GM18498 (cell line): ENCODE measurements at regions not wholly inside any gene's neighbourhood (a gene's known extent, or its start where the extent isn't known, plus 50 kb on each side); places are given as distances from the start of the nearest gene placed in this dataset.

Source experiments
- ATAC-seq: cut with Tn5 transposase; IDR thresholded peaks from one replicate; pipeline ENCODE4 v1.9.1; 2021; ENCODE audit warnings: mild to moderate bottlenecking, moderate library complexity; ENCODE audit not compliant: unreplicated experiment

DNA sequence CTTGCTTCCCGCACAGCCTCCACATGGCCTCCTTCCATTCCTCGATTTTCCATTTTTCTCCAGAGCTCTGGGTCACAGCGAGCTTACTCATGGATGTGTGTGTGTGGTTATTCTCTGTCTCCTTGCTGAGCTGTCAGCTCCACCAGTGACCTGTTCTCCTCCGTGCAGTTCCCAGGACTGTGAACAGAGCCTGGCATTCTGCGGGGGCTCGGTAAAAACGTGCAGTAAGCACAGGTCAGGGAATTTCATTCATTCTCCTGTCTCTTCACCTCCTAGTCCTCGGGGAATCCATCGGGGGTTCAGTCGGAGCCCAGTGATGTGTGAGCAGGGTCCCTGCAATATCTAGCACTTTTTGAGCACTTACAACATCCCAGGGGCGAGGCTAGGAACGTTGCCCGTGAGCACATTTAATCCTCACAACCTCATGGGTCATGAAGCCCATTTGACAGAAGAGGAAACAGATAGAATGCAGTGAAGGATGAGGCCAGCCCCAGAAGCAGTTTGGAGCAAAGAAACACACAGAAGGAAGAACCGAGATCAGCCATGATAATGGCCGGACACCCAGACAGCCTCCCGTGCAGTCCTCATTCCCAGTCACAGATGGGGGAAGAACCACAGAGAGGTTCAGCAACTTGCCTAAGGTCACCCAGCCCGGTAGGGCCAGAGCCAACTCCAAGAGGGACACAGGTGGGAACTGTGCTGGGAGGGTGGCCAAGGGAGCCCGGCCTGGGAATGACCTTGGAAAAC, 183.2 kb upstream of the GSE1 start:
- ATAC-seq: no peak

- ATAC-seq: no peak
These were observed 182.3 kb upstream of the GSE1 start for GRCh38 chr16:85430523-85431421.

GRCh38 chr16:85431431-85432124, 181.5 kb upstream of the GSE1 start:
- ATAC-seq: no peak

- ATAC-seq: no peak
These were observed 180.5 kb upstream of the GSE1 start for GRCh38 chr16:85432606-85433005.

GRCh38 chr16:85433477-85433876, 179.6 kb upstream of the GSE1 start:
- ATAC-seq: no peak

- ATAC-seq: no peak
These were observed 177.8 kb upstream of the GSE1 start for GRCh38 chr16:85435286-85435685.

DNA sequence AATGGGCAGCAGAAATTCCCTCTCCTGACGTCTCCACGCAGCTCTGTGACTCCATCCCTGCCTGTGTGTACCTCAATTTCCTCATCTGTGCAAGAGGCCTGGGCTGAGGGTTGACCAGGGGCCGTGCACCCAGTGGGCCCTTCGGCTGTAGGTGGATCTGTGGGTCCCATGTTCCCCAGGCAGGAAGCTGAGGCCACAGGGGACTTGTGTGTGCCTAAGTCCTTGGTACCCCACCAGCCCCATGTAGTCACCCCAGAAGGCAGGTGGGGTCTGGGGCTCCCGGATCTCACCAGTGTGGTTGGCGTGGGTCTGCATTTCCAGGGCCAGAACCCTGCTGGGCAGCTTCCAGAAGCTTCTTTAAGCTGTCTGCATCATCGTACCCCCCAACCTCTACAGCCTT, 177.4 kb upstream of the GSE1 start:
- ATAC-seq: no peak

DNA sequence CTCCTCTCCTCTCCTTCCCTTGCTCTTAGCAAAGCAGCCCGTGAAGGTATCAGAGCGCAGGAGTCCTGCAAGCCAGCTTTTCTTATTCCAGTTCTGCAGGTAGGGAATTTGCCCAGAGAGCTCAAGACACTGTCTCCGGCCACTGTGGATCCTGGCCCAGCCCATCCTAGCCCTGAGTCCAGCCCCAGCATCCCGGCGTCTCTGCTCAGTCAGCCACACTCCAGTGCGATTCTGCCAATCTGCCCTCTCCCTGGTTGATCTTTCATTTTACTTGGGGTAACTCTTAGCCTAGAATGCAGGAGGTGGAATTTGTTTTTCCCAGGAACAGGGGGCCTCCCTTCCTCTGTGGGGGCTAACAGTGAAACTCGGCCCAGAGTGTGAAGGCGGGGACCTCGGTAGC, 176.9 kb upstream of the GSE1 start:
- ATAC-seq: no peak

- ATAC-seq: no peak
These were observed 176.4 kb upstream of the GSE1 start for GRCh38 chr16:85436636-85437165.

DNA sequence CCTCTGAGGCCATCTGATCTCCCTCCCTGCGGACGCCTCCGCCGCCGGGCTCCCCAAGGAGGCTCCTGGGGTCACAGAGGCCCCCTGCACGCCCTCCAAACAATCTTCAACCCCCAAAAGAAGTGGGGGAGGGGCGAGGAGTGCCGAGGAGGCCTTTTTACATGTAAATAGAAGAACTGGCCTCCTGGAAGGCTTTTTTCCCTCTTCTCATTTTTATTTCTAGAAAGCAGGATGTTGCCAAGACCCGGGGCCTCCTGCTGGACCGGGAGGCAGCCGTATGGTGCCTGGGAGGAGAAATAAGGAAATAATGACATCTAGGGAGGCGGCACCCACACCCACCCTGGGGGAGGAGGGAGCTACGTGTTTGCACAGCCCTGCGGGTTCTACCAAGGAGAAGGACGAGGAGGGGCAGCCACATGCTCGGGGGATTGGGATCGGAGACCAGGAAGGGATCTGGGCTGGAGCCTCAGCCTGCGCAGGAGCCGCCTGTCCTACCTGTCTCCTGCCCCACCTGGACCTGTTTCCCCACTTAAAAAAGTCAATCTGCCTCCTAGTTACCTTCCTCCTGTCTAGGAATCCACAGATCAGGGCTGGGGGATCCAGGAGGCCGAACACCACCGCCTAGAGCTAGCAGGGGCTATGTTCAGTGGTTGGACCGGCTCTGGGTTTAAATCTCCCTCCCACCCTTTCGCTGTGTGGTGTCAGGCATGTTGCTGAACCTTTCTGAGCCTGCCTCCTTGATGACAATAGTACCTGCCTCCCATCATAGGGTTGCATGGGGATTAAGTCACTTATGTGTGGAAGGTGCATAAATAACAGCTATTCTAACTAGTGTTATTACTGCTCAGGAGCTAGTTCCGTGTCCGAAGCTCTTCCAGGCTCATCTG, 175.7 kb upstream of the GSE1 start:
- ATAC-seq: no peak

- ATAC-seq: no peak
These were observed 174.0 kb upstream of the GSE1 start for GRCh38 chr16:85438981-85439685.

- no peak for ATAC-seq
These were observed 172.4 kb upstream of the GSE1 start for GRCh38 chr16:85440744-85441143.

DNA sequence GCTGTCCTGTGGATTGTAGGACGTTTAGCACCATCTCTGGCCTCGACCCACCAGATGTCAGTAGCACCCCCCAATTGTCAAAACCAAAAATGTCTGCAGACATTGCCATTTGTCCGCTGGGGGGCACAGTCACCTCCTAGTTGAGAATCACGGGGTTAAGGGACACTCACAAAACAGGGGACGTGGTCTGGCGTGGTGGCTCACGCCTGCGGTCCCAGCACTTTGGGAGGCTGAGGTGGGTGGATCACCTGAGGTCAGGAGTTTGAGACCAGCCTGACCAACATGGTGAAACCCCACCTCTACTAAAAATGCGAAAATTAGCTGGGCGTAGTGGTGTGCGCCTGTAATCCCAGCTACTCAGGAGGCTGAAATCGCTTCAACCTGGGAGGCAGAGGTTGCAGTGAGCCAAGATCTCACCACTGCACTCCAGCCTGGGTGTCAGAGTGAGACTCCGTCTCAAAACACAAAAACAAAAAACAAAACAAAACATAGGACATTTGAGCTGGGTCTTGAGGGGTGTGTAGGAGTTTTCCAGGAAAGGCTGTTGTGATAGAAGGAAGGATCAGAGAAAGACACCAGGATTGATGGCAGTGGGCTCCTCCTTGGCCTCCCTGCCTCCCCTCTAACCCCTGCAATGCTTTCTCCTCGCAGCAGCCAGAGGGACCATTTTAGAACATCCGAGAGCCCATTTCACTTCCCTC, 171.8 kb upstream of the GSE1 start:
- no peak for ATAC-seq

DNA sequence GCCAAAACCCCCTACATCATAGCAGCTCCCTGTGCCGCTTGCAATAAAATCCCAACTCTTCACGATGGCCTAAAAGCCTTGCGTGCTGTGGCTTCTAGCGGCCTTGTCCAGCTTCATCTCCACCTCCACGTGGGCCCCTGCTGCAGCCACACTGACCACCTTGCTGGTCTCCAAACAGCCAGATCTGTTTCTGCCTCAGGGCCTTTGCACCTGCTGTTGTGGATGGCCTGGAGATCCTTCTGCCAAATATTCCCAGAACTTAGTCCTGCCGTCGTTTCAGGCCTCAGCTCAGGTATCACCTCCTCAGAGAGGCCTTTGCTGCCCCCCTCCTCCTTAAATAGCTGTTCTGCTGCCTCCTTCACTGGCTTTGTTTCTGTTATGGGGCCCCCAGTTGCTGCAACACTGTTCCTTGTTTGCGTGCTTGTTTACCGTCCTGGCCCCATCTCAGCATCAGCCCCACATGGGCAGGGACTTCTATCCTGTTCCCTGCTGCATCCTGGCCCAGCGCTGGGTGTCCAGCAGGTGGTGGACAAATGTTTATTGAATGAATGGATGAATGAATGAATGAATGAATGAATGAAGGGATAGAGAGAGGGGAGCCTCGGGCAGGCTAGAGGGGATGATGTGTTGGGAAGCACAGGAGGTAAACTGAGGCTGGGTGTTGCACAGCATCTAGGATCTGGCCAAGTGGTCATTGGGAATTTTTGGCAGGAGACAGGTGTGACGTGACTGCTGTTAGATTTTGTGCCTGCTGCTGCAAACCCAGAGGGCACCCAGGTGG, 171.0 kb upstream of the GSE1 start:
- no peak for ATAC-seq

DNA sequence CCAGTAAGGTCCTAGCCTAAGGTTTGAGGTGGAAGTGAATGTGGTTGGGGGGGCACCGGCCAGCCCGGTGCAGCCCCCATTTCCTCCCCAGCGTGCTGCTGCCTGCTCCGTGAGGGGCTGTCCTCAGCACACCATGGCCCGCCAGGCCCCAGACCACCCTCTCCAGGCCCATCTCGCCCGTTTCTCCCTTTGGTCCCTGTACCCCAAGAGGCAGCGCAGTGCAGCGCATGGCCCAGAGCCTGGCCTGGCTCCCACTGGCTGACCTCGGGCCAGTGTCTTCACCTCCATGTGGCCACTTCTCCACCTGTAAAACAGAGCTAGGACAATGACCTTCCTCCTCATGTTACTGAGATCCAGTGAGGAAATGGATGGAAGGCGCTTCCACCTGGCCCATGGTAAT, 170.0 kb upstream of the GSE1 start:
- ATAC-seq: no peak

DNA sequence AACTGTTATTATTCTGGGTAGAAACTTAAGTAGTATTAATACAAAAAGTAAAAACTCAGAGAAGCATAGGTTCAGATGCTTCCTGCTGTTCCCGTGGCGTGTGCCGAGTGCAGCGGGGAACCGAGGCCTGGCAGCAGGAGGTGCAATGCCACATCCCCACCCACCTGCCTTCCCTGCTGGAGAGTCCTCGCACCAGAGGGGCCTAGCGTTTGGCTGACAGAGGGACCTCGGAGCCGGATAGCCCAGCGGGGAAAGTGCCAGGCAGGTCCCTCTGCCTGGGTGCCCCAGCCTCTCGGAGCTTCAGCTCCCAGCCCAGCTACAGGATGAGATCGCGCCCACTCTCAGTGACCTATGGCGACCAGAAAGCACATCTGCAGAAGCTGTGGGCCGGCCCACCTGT, 169.6 kb upstream of the GSE1 start:
- no peak for ATAC-seq

DNA sequence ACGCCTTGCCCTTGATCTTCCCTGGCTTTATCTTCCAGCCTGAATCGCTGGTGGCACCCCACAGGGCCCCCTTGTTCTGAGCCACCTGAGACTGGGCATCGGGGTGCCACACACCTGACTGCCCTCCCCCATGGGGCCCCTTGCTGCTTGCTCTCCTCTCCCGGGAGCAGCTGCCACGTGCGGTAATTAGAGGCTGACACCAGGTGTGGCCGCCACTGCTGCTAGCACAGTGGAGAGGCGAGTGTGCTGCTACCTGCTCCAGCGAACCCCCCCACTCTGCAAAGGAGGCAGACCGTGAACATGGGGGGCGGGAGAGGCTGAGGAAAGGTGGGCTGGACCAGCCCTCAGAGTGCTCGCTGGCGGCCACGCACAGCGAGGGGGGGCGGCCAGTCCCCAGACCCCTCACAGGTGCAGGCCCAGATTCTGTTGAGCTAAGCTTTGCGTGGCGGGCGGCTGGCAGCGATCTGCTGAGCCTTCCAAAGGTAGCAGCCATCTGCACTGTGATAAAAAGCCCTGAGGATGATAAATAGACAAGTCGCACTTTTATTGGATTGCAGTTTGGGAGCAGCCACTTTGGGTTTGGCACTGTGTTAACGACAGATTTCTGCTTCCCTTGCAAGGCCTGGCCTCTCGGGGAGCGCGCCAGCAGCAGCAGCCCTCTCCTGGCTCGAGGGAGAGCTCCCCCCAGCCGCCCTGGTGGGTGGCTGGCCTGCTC, 167.9 kb upstream of the GSE1 start:
- no peak for ATAC-seq

DNA sequence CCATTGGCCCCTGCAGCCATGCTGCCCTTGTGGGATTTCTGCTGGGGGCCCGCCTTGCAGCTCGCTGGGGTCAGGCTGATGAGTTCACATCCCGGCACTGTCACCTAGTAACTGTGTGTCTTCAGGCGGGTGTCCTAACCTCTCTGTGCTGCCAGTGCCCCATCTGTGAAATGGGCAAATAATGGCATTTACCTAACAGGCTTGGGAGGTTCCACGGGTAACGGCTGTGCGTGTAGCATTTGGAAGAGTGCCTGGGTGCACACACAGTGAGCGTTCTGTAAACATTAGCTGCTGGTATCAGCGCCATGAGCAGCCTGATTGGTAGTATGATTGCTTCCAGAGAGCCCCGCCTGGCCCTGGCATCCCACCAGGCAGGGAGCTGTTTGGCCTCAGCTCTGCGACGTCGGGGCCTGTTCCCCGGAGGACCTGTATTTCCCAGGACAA, 167.3 kb upstream of the GSE1 start:
- no peak for ATAC-seq
